ENCODE measurements at regions not wholly inside any gene's neighbourhood (a gene's known extent, or its start where the extent isn't known, plus 50 kb on each side); places are given as distances from the start of the nearest gene placed in this dataset.
A peak's percentile ranks its signal among the peaks of the same experiment; 100 is the strongest.

GRCh38 chr17:54524501-54524900, 376.2 kb upstream of the TOM1L1 start:
- TF ChIP-seq CTCF (conservative IDR thresholded peaks at IDR 0.05) = no peak
- no peak for TF ChIP-seq ZFX (IDR thresholded peaks at IDR 0.05)
- no peak overlapping the region for H3K27ac ChIP-seq

GRCh38 chr17:54527941-54528340, 372.7 kb upstream of the TOM1L1 start:
- no peak for TF ChIP-seq ZFX (IDR thresholded peaks at IDR 0.05)
- no peak for TF ChIP-seq CTCF (conservative IDR thresholded peaks at IDR 0.05)
- no peak overlapping the region for H3K27ac ChIP-seq

GRCh38 chr17:54530398-54530797, 370.3 kb upstream of the TOM1L1 start:
- H3K27ac ChIP-seq = no peak overlapping the region
- no peak for TF ChIP-seq CTCF (conservative IDR thresholded peaks at IDR 0.05)
- TF ChIP-seq ZFX (IDR thresholded peaks at IDR 0.05) = no peak

- H3K27ac ChIP-seq = no peak overlapping the region
- no peak for TF ChIP-seq ZFX (IDR thresholded peaks at IDR 0.05)
- TF ChIP-seq CTCF (conservative IDR thresholded peaks at IDR 0.05) = peak; percentile 9; the same call in 1 of the 2 replicates
Measured at GRCh38 chr17:54536306-54536705, 364.3 kb upstream of the TOM1L1 start.

- H3K27ac ChIP-seq = no peak overlapping the region
- TF ChIP-seq ZFX (IDR thresholded peaks at IDR 0.05) (no peak), CTCF (conservative IDR thresholded peaks at IDR 0.05) (no peak)
Measured at GRCh38 chr17:54537656-54538055, 363.0 kb upstream of the TOM1L1 start.

- H3K27ac ChIP-seq = no peak overlapping the region
- TF ChIP-seq CTCF (conservative IDR thresholded peaks at IDR 0.05) (no peak), ZFX (IDR thresholded peaks at IDR 0.05) (no peak)
Measured at GRCh38 chr17:54544249-54544648, 356.4 kb upstream of the TOM1L1 start.

- H3K27ac ChIP-seq = no peak overlapping the region
- no peak for TF ChIP-seq ZFX (IDR thresholded peaks at IDR 0.05)
- TF ChIP-seq CTCF (conservative IDR thresholded peaks at IDR 0.05) = no peak
Measured at GRCh38 chr17:54559883-54560282, 340.8 kb upstream of the TOM1L1 start.

All from C4-2B (cell line).